H1 (cell line): ENCODE measurements at regions not wholly inside any gene's neighbourhood (a gene's known extent, or its start where the extent isn't known, plus 50 kb on each side); places are given as distances from the start of the nearest gene placed in this dataset.

ENCODE experiments used
- CTCF ChIP-seq, 3 experiments: IDR thresholded peaks; 1 replicate in 2 of 3; 2 replicates in 1 of 3; pipeline versions ENCODE4 v1.5.1 to v1.6.1; 2011; ENCODE audit warnings: low read length in 3 of 3, mild to moderate bottlenecking in 3 of 3, inconsistent platforms in 2 of 3, low read depth in 1 of 3, moderate library complexity in 1 of 3; ENCODE audit not compliant: insufficient read depth in 1 of 3; ENCODE audit errors: control extremely low read depth in 1 of 3
- JUN ChIP-seq: IDR thresholded peaks from 2 replicates; pipeline ENCODE4 v1.6.1; 2011; ENCODE audit warnings: low read depth, mild to moderate bottlenecking, improper control_type of control experiment, low read length
- TAF1 ChIP-seq: IDR thresholded peaks from 2 replicates; pipeline ENCODE4 v1.6.1; 2011; ENCODE audit warnings: mild to moderate bottlenecking, low read depth, low read length
- ZNF274 ChIP-seq: IDR thresholded peaks from 2 replicates; pipeline ENCODE4 v1.7.0; 2012; ENCODE audit warnings: low read length, borderline replicate concordance; ENCODE audit errors: extremely low read depth

- no peak for TF ChIP-seq JUN
- TF ChIP-seq CTCF (IDR thresholded peaks at IDR 0.05; ENCODE audit: control extremely low read depth in 1 of 3, insufficient read depth in 1 of 3, low read depth in 1 of 3, low read length in 3 of 3), result no peak
- no peak for TF ChIP-seq ZNF274
- no peak for TF ChIP-seq TAF1
Observed at GRCh38 chr6:8664070-8664469, 228.7 kb upstream of the SLC35B3 start.
